H9 (cell line): ENCODE measurements at regions not wholly inside any gene's neighbourhood (a gene's known extent, or its start where the extent isn't known, plus 50 kb on each side); places are given as distances from the start of the nearest gene placed in this dataset.

Experiments
- DNase-seq: peaks from one replicate; pipeline ENCODE4 v3.0.0-alpha.2; 2017
- H2AFZ ChIP-seq: one replicate; pipeline ENCODE4 v1.6.1; 2013; ENCODE audit warnings: mild to moderate bottlenecking, low read length, control low read depth, moderate library complexity
- H2AK5ac ChIP-seq: 2 replicates; pipeline ENCODE4 v1.6.1; 2013; ENCODE audit warnings: low read length, control low read depth, mixed read lengths; ENCODE audit not compliant: insufficient read length
- H2BK120ac ChIP-seq: one replicate; pipeline ENCODE4 v1.6.1; 2013; ENCODE audit warnings: low read depth, mild to moderate bottlenecking, low read length, control low read depth, inconsistent platforms; ENCODE audit not compliant: poor library complexity, severe bottlenecking
- H2BK12ac ChIP-seq: 2 replicates; pipeline ENCODE4 v1.6.1; 2013; ENCODE audit warnings: low read length, control low read depth, mixed read lengths, low read depth; ENCODE audit not compliant: insufficient read length
- H2BK15ac ChIP-seq: 2 replicates; pipeline ENCODE4 v1.6.1; 2013; ENCODE audit warnings: low read depth, low read length, control low read depth
- H2BK20ac ChIP-seq: one replicate; pipeline ENCODE4 v1.6.1; 2013; ENCODE audit warnings: low read depth, mild to moderate bottlenecking, low read length, control low read depth, inconsistent platforms; ENCODE audit not compliant: poor library complexity, severe bottlenecking
- H2BK5ac ChIP-seq: 2 replicates; pipeline ENCODE4 v1.6.1; 2013; ENCODE audit warnings: low read length, control low read depth, mixed read lengths; ENCODE audit not compliant: insufficient read length
- H3K14ac ChIP-seq: 2 replicates; pipeline ENCODE4 v1.6.1; 2013; ENCODE audit warnings: low read length, control low read depth; ENCODE audit not compliant: insufficient read depth
- H3K18ac ChIP-seq: 2 replicates; pipeline ENCODE4 v1.6.1; 2013; ENCODE audit warnings: low read depth, mild to moderate bottlenecking, mixed read lengths, low read length, control low read depth; ENCODE audit not compliant: insufficient read length
- H3K23ac ChIP-seq: 2 replicates; pipeline ENCODE4 v1.6.1; 2013; ENCODE audit warnings: low read length, control low read depth, mixed read lengths, low read depth; ENCODE audit not compliant: insufficient read length
- H3K23me2 ChIP-seq: 2 replicates; pipeline ENCODE4 v1.6.1; 2013; ENCODE audit warnings: low read depth, mild to moderate bottlenecking, mixed read lengths, low read length, control low read depth; ENCODE audit not compliant: insufficient read length, poor library complexity, severe bottlenecking
- H3K27ac ChIP-seq: 2 replicates; pipeline ENCODE4 v1.5.1; 2013; ENCODE audit warnings: low read length, control low read depth, mixed read lengths, low read depth; ENCODE audit not compliant: insufficient read length
- H3K27me3 ChIP-seq: 2 replicates; pipeline ENCODE4 v1.6.1; 2013; ENCODE audit warnings: low read length, control low read depth, inconsistent platforms; ENCODE audit not compliant: insufficient read depth
- H3K4ac ChIP-seq: 2 replicates; pipeline ENCODE4 v1.6.1; 2013; ENCODE audit warnings: low read depth, mild to moderate bottlenecking, control low read depth, inconsistent platforms, low read length, moderate library complexity
- H3K4me1 ChIP-seq: 2 replicates; pipeline ENCODE4 v1.6.1; 2013; ENCODE audit warnings: low read length, control low read depth, inconsistent platforms; ENCODE audit not compliant: insufficient read depth
- H3K4me2 ChIP-seq: 2 replicates; pipeline ENCODE4 v1.6.1; 2013; ENCODE audit warnings: low read length, control low read depth, mixed read lengths; ENCODE audit not compliant: insufficient read length, insufficient read depth
- H3K56ac ChIP-seq: 2 replicates; pipeline ENCODE4 v1.6.1; 2013; ENCODE audit warnings: low read depth, mild to moderate bottlenecking, mixed read lengths, low read length, control low read depth; ENCODE audit not compliant: insufficient read length
- H3K79me1 ChIP-seq: 2 replicates; pipeline ENCODE4 v1.6.1; 2013; ENCODE audit warnings: low read depth, mild to moderate bottlenecking, moderate library complexity, low read length, control low read depth, inconsistent platforms; ENCODE audit not compliant: insufficient read depth, poor library complexity, severe bottlenecking
- H3K79me2 ChIP-seq: 2 replicates; pipeline ENCODE4 v1.6.1; 2013; ENCODE audit warnings: low read length, control low read depth, inconsistent platforms; ENCODE audit not compliant: insufficient read depth
- H3K9ac ChIP-seq: 2 replicates; pipeline ENCODE4 v1.6.1; 2013; ENCODE audit warnings: low read length, control low read depth, mixed read lengths; ENCODE audit not compliant: insufficient read length; ENCODE audit errors: extremely low read depth
- H3K9me3 ChIP-seq: one replicate; pipeline ENCODE4 v1.6.1; 2013; ENCODE audit warnings: low read depth, low read length, inconsistent platforms; ENCODE audit not compliant: control insufficient read depth
- H3T11ph ChIP-seq: one replicate; pipeline ENCODE4 v1.6.1; 2013; ENCODE audit warnings: mild to moderate bottlenecking, low read length, control low read depth, inconsistent platforms
- H4K20me1 ChIP-seq: one replicate; pipeline ENCODE4 v1.6.1; 2013; ENCODE audit not compliant: control insufficient read depth, insufficient read length, insufficient read depth
- H4K5ac ChIP-seq: 2 replicates; pipeline ENCODE4 v1.6.1; 2013; ENCODE audit warnings: low read depth, mild to moderate bottlenecking, mixed read lengths, low read length, control low read depth; ENCODE audit not compliant: insufficient read length
- H4K8ac ChIP-seq: replicated peaks from 2 replicates; pipeline ENCODE4 v1.6.1; 2013; ENCODE audit warnings: low read length, control low read depth, mixed read lengths, low read depth; ENCODE audit not compliant: insufficient read length
- H4K91ac ChIP-seq: 2 replicates; pipeline ENCODE4 v1.6.1; 2013; ENCODE audit warnings: low read depth, mild to moderate bottlenecking, moderate library complexity, mixed read lengths, low read length, control low read depth; ENCODE audit not compliant: insufficient read length
- H3K27ac Mint-ChIP-seq, 3 experiments: 2 replicates in 2 of 3; 3 replicates in 1 of 3; pipeline ENCODE4 v1.8.0; 2020 to 2021; ENCODE audit warnings: mixed read lengths in 3 of 3, mild to moderate bottlenecking in 1 of 3, moderate library complexity in 1 of 3
- H3K27me3 Mint-ChIP-seq: 2 replicates; pipeline ENCODE4 v1.8.0; 2021; ENCODE audit warnings: low read depth, mild to moderate bottlenecking, moderate library complexity, mixed read lengths
- H3K36me3 Mint-ChIP-seq, 3 experiments: 2 replicates in 2 of 3; 3 replicates in 1 of 3; pipeline ENCODE4 v1.8.0; 2020 to 2021; ENCODE audit warnings: low read depth in 3 of 3, mixed read lengths in 3 of 3; ENCODE audit not compliant: insufficient read depth in 1 of 3
- H3K4me1 Mint-ChIP-seq, 2 experiments: 2 replicates each; pipeline ENCODE4 v1.8.0; 2020; ENCODE audit warnings: mixed read lengths in 2 of 2
- H3K4me3 Mint-ChIP-seq, 2 experiments: 2 replicates in 1 of 2; 3 replicates in 1 of 2; pipeline ENCODE4 v1.8.0; 2020 to 2021; ENCODE audit warnings: mild to moderate bottlenecking in 2 of 2, mixed read lengths in 2 of 2, moderate library complexity in 1 of 2
- H3K9me3 Mint-ChIP-seq, 2 experiments: 2 replicates in 1 of 2; 3 replicates in 1 of 2; pipeline ENCODE4 v1.8.0; 2020; ENCODE audit warnings: mild to moderate bottlenecking in 2 of 2, mixed read lengths in 2 of 2, moderate library complexity in 1 of 2
- CTCF ChIP-seq: fragments of 200-600 bp; sonication (generic); conservative IDR thresholded peaks from 3 replicates; pipeline ENCODE4 v1.8.0; 2021; ENCODE audit warnings: antibody characterized with exemption, mild to moderate bottlenecking
- WGBS: extraction: QIAGEN DNeasy Blood & Tissue Kit; methylation state at CpG from one replicate; pipeline ENCODE4 v1.1.7; 2013; ENCODE audit warnings: missing lambda C conversion rate, low lambda C conversion rate, mixed read lengths; ENCODE audit not compliant: insufficient read length; ENCODE audit errors: extremely low coverage; 5-methylcytosine and 5-hydroxymethylcytosine counted together

- no peak overlapping the region for H2AFZ ChIP-seq
- no peak overlapping the region for H3K18ac ChIP-seq
- H2BK120ac ChIP-seq: no peak overlapping the region
- H3T11ph ChIP-seq: no peak overlapping the region
- no peak overlapping the region for H4K8ac ChIP-seq
- H3K27ac Mint-ChIP-seq: no peak overlapping the region
- no peak overlapping the region for H2BK20ac ChIP-seq
- H4K5ac ChIP-seq: no peak overlapping the region
- no peak overlapping the region for H3K4me3 Mint-ChIP-seq
- H3K4me2 ChIP-seq: no peak overlapping the region
- no peak overlapping the region for H2BK15ac ChIP-seq
- no peak overlapping the region for H2BK12ac ChIP-seq
- peaks cover 0 to 9% (median 8%) of the 10 kb centered on the region in 3 experiments; a peak in 4 of 7 replicates for H3K36me3 Mint-ChIP-seq
- H3K27ac ChIP-seq: no peak overlapping the region
- H3K9me3 Mint-ChIP-seq: peaks cover 9 to 19% of the 10 kb centered on the region in 2 experiments
- H3K14ac ChIP-seq: no peak overlapping the region
- no peaks in the 10 kb centered on the region for H3K79me1 ChIP-seq
- H3K4me1 Mint-ChIP-seq: no peaks in the 10 kb centered on the region
- no peaks in the 10 kb centered on the region for H4K20me1 ChIP-seq
- H3K27me3 Mint-ChIP-seq: no peaks in the 10 kb centered on the region; the same call in 1 of the 2 replicates
- H3K9ac ChIP-seq: no peak overlapping the region
- no peaks in the 10 kb centered on the region for H3K4me1 ChIP-seq
- no peak overlapping the region for H3K56ac ChIP-seq
- no peak overlapping the region for H2BK5ac ChIP-seq
- H3K27me3 ChIP-seq: no peaks in the 10 kb centered on the region
- no peak for TF ChIP-seq CTCF
- no CpG with 5 or more reads among the region's 7 CpGs for WGBS
- no peaks in the 10 kb centered on the region for H3K23me2 ChIP-seq
- H3K23ac ChIP-seq: no peak overlapping the region
- DNase-seq: no peak
- H3K4ac ChIP-seq: no peak overlapping the region
- H3K9me3 ChIP-seq: no peaks in the 10 kb centered on the region
- no peak overlapping the region for H2AK5ac ChIP-seq
- no peak overlapping the region for H4K91ac ChIP-seq
- H3K79me2 ChIP-seq: no peaks in the 10 kb centered on the region
Observed at GRCh38 chr17:70955441-70955840, 786.1 kb downstream of the KCNJ2 start.
